ENCODE measurements at regions not wholly inside any gene's neighbourhood (a gene's known extent, or its start where the extent isn't known, plus 50 kb on each side); places are given as distances from the start of the nearest gene placed in this dataset.

DNA sequence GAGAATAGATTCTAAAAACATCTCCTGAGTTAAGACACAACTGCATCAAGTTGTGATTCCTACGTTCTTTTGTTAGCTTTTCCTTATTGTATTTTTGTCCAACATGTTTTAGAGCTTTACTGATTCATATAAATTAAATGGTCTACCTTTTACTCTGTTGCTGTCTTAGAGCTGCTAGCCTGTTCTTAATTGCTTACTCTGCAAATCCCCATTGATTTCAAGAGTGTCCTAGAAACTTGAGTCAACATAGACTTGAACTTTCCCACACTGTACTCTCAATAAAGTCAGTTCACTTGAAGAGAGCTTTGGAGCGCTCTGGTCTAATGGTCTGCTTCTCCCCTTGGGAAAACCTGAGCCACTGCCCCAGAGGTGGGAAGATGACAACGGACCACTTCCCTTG, 343.9 kb downstream of the CCER1 start:
- Mint-ChIP-seq H3K36me3 (ENCODE audit: insufficient read depth, unreplicated experiment) (no peaks in the 10 kb centered on the region), H3K9me3 (ENCODE audit: low read depth, unreplicated experiment) (peaks cover 7% of the 10 kb centered on the region), H3K27ac (ENCODE audit: unreplicated experiment) (no peak overlapping the region), H3K4me3 (ENCODE audit: low read depth, unreplicated experiment) (no peak overlapping the region), H3K4me1 (ENCODE audit: low read depth, unreplicated experiment) (no peaks in the 10 kb centered on the region), H3K27me3 (ENCODE audit: unreplicated experiment) (no peaks in the 10 kb centered on the region)
- CTCF ChIA-PET = no interaction called here
- BruUV-seq (replicated peaks) = no TSS peak
- TF ChIP-seq, protein P1, sequence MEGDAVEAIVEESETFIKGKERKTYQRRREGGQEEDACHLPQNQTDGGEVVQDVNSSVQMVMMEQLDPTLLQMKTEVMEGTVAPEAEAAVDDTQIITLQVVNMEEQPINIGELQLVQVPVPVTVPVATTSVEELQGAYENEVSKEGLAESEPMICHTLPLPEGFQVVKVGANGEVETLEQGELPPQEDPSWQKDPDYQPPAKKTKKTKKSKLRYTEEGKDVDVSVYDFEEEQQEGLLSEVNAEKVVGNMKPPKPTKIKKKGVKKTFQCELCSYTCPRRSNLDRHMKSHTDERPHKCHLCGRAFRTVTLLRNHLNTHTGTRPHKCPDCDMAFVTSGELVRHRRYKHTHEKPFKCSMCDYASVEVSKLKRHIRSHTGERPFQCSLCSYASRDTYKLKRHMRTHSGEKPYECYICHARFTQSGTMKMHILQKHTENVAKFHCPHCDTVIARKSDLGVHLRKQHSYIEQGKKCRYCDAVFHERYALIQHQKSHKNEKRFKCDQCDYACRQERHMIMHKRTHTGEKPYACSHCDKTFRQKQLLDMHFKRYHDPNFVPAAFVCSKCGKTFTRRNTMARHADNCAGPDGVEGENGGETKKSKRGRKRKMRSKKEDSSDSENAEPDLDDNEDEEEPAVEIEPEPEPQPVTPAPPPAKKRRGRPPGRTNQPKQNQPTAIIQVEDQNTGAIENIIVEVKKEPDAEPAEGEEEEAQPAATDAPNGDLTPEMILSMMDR (IDR thresholded peaks at IDR 0.05; ENCODE audit: unreplicated experiment) = no peak
- intact Hi-C loops (cut with micrococcal nuclease; ENCODE audit: unreplicated experiment) = no loop called here
- DNase-seq = no peak

DNA sequence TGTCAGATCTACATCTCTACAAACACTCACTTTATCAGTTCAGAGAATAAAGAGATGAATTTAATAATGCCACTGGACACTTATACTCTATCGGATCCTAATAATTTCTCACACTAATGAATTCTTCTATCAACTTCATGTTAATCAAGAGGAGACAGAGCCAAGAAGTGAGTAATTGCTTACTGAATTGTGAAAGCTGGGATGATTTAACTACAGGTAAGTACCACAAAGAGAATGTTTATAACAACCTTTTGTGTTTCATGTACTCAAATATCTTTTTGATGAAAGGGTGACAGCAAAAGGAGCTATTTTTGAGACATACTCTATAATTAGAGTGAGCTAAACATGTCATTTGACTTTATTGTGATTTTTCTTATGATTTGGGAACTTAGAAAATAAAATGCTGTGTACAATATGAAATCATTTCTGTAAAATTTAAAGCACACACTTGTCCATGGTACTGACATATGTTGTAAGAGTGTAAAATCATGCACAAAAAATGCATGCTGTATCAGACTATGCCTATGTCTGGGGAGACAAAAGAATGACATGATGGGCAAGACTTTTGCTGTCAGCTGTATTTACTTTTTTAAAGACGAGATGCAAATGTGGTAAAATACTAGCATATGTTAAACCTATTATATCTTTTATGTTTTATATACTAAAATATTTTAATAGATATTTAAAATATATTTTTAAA, 361.2 kb downstream of the CCER1 start:
- no TSS peak for BruUV-seq (replicated peaks)
- intact Hi-C loops (cut with micrococcal nuclease; ENCODE audit: unreplicated experiment) = no loop called here
- Mint-ChIP-seq H3K4me3 (ENCODE audit: low read depth, unreplicated experiment) (no peak overlapping the region), H3K27ac (ENCODE audit: unreplicated experiment) (no peak overlapping the region), H3K27me3 (ENCODE audit: unreplicated experiment) (no peaks in the 10 kb centered on the region), H3K36me3 (ENCODE audit: insufficient read depth, unreplicated experiment) (no peaks in the 10 kb centered on the region), H3K4me1 (ENCODE audit: low read depth, unreplicated experiment) (no peaks in the 10 kb centered on the region), H3K9me3 (ENCODE audit: low read depth, unreplicated experiment) (peaks cover 3% of the 10 kb centered on the region)
- TF ChIP-seq, protein P1 (IDR thresholded peaks at IDR 0.05; ENCODE audit: unreplicated experiment) = no peak
- CTCF ChIA-PET = no interaction called here
- no peak for DNase-seq

DNA sequence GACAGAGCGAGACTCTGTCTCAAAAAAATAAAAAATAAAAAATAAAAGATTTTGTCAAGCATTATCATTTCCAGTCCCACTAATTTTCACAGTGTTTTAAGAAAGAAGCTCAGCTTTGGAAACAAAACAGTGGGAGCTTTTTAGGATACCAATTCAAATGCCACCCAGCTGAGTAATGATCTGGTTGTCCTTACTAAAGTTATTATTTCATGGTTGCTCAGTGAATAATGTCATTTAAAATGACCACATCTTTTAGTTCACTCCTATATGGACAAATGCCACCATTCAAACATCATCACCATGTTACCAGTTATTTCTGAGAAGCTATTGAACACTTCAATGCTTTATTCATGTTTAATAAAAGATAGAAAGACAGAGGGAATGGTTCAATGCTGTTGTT, 365.0 kb downstream of the CCER1 start:
- Mint-ChIP-seq H3K27ac (ENCODE audit: unreplicated experiment) (no peak overlapping the region), H3K27me3 (ENCODE audit: unreplicated experiment) (no peaks in the 10 kb centered on the region), H3K4me1 (ENCODE audit: low read depth, unreplicated experiment) (no peaks in the 10 kb centered on the region), H3K36me3 (ENCODE audit: insufficient read depth, unreplicated experiment) (no peaks in the 10 kb centered on the region), H3K9me3 (ENCODE audit: low read depth, unreplicated experiment) (peaks cover 10% of the 10 kb centered on the region), H3K4me3 (ENCODE audit: low read depth, unreplicated experiment) (no peak overlapping the region)
- intact Hi-C loops (cut with micrococcal nuclease; ENCODE audit: unreplicated experiment) = no loop called here
- CTCF ChIA-PET = interaction anchor here (0.5 kb wide), 1 partner anchor 122 kb away, joined by 4 read pairs; no protein-coding TSS in a partner anchor
- BruUV-seq (replicated peaks) = no TSS peak
- no peak for DNase-seq
- TF ChIP-seq, protein P1 (IDR thresholded peaks at IDR 0.05; ENCODE audit: unreplicated experiment) = no peak

DNA sequence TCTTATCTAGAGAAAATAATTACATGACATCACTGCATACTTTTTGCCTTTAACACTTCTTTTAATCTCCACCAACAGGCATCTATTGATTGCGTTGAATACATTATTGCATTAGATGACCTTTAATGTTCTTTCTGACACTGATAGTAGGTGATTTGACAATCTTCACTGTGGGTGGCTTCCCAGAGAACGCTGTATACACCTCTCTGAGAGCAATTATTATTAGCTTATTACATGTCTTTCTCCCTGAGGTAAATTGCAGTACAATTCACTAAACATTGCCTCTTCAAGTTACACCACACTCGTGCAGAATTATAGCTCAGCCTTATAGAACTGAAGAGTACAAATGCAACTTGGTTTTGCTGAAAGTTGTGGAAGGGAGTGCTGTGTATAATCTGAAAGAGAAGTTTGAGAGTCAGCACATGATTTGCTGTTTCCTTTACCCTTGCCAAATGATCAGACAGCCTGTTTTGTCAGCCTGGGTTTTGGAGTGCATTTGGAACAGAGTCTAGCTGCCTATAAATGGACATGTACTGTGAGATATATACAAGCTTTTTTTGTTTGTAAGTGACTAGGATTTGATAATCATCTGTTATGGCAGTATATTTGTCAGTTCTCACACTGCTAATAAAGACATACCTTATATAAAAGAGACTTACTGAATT, 369.2 kb downstream of the CCER1 start:
- DNase-seq = no peak
- intact Hi-C loops (cut with micrococcal nuclease; ENCODE audit: unreplicated experiment) = no loop called here
- Mint-ChIP-seq H3K4me3 (ENCODE audit: low read depth, unreplicated experiment) (no peak overlapping the region), H3K36me3 (ENCODE audit: insufficient read depth, unreplicated experiment) (no peaks in the 10 kb centered on the region), H3K9me3 (ENCODE audit: low read depth, unreplicated experiment) (peaks cover 7% of the 10 kb centered on the region), H3K27ac (ENCODE audit: unreplicated experiment) (no peak overlapping the region), H3K27me3 (ENCODE audit: unreplicated experiment) (no peaks in the 10 kb centered on the region), H3K4me1 (ENCODE audit: low read depth, unreplicated experiment) (no peaks in the 10 kb centered on the region)
- CTCF ChIA-PET = interaction anchor here (0.6 kb wide), 1 partner anchor 789 kb away, joined by 3 read pairs; no protein-coding TSS in a partner anchor
- BruUV-seq (replicated peaks) = no TSS peak
- TF ChIP-seq, protein P1 (IDR thresholded peaks at IDR 0.05; ENCODE audit: unreplicated experiment) = no peak
